ENCODE measurements at regions not wholly inside any gene's neighbourhood (a gene's known extent, or its start where the extent isn't known, plus 50 kb on each side); places are given as distances from the start of the nearest gene placed in this dataset.

DNA sequence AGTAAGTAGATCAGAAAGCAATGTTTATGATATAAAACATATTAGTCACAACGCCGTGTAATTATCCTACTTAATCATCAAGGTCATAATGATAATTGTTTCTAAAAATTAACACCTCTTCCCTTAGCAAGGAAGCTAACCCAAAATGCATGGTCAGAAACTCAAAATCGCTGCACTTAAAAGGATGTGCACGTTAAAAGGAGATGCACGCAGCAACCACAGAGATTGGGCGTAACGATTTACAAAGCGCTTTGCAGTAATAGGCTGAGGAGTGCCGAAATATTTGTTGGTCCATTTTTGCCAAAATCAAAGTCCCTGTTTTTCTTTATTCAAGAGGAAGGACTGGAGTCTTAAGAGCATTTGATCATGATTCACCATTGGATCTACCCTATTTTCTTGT, 1077.2 kb downstream of the VRK1 start:
- peak overlapping the region; percentile 34 for H3K4me3 Mint-ChIP-seq
- peak; percentile 51 for DNase-seq

DNA sequence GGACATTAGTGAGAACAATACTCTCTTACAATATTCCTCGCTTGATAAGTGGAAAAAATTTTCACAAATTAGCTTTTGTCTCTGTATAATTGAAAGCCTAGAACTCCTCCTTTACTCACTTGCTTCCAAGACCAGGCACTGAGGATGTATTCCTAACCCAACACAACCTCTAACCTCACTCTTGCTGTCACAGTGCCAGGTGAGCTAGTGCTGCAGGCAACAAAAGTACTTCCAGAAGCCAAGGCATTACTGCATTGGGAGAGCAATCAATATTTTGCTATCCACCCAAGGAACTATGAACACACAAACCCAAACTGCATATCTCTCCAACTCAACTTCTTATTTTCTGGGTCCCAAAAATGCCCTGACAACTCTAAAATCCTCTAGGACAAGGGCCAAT, 1081.0 kb downstream of the VRK1 start:
- H3K4me1 Mint-ChIP-seq (ENCODE audit: low read depth) = peaks cover 45% of the 10 kb centered on the region
- no peak for DNase-seq
- CTCF ChIA-PET = interaction anchor here (0.9 to 1.5 kb wide), 2 partner anchors 14 to 33 kb away, joined by 3 read pairs; no protein-coding TSS in a partner anchor
- intact Hi-C loops (cut with micrococcal nuclease) = no loop called here
- H3K9me3 Mint-ChIP-seq = no peaks in the 10 kb centered on the region
- H3K27ac Mint-ChIP-seq = no peak overlapping the region
- H3K36me3 Mint-ChIP-seq (ENCODE audit: low read depth) = no peaks in the 10 kb centered on the region
- no peaks in the 10 kb centered on the region for H3K27me3 Mint-ChIP-seq (ENCODE audit: low read depth)
- H3K4me3 Mint-ChIP-seq = no peak overlapping the region

More for the DNA sequence above, 1077.2 kb downstream of the VRK1 start:
- H3K9me3 Mint-ChIP-seq = no peaks in the 10 kb centered on the region
- no peaks in the 10 kb centered on the region for H3K27me3 Mint-ChIP-seq (ENCODE audit: low read depth)
- intact Hi-C loops (cut with micrococcal nuclease) = loop anchor here (5.0 kb wide), 2 partner anchors 228 to 263 kb away; no protein-coding TSS in a partner anchor
- H3K36me3 Mint-ChIP-seq (ENCODE audit: low read depth) = no peaks in the 10 kb centered on the region
- H3K27ac Mint-ChIP-seq = no peak overlapping the region
- peaks cover 32% of the 10 kb centered on the region for H3K4me1 Mint-ChIP-seq (ENCODE audit: low read depth)
- CTCF ChIA-PET = interaction anchor here (0.6 to 0.7 kb wide), 2 partner anchors 109 to 754 kb away, joined by 3 to 7 read pairs; no protein-coding TSS in a partner anchor

DNA sequence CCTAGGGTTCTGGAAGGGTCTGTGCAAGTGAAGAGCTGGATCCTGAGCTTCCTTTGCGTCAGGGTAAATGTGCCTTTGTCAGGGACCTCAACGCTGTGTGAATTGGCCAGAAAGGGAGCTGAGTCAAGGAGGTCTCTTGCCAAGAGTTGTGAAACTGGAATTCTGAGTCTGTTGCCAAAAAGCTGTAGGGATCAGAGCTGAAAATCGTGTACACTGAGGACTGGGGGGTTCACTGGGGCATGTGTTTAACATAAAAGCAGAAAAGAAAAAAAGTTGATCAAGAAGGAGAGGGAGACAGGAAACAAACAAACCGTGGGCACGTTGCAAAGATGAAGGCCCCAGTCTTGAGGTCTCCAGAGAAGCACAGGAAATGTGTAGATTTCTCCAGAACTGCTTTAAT, 1081.5 kb downstream of the VRK1 start:
- H3K27me3 Mint-ChIP-seq (ENCODE audit: low read depth) = no peaks in the 10 kb centered on the region
- no peaks in the 10 kb centered on the region for H3K36me3 Mint-ChIP-seq (ENCODE audit: low read depth)
- no peaks in the 10 kb centered on the region for H3K9me3 Mint-ChIP-seq
- H3K27ac Mint-ChIP-seq = peak overlapping the region; percentile 22
- peak; percentile 18 for DNase-seq
- intact Hi-C loops (cut with micrococcal nuclease) = no loop called here
- H3K4me1 Mint-ChIP-seq (ENCODE audit: low read depth) = peaks cover 45% of the 10 kb centered on the region
- CTCF ChIA-PET = interaction anchor here (0.9 to 1.5 kb wide), 2 partner anchors 15 to 33 kb away, joined by 3 read pairs; no protein-coding TSS in a partner anchor
- no peak overlapping the region for H3K4me3 Mint-ChIP-seq

DNA sequence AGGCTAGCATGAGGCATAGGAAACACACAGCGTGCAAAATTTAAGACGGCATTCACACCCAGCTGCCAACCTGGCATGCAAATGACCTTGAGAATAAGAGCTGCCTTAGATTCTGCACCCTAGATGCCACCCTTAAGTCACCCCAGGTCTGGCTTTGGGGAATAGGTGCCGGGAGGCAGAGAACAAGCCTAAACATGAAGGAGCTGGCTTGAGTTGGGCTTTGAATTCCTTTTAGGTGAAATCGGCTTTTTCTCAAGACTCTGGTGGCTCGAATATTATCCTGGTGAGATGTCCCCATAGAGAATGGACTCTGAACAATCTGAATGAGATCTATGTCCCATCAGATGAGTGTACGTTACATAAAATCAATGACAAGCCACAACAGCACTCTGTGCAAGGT, 1090.5 kb downstream of the VRK1 start:
- no peak overlapping the region for H3K27ac Mint-ChIP-seq
- H3K4me3 Mint-ChIP-seq = no peak overlapping the region
- CTCF ChIA-PET = no interaction called here
- intact Hi-C loops (cut with micrococcal nuclease) = no loop called here
- H3K9me3 Mint-ChIP-seq = no peaks in the 10 kb centered on the region
- H3K27me3 Mint-ChIP-seq (ENCODE audit: low read depth) = no peaks in the 10 kb centered on the region
- peaks cover 7% of the 10 kb centered on the region for H3K4me1 Mint-ChIP-seq (ENCODE audit: low read depth)
- no peak for DNase-seq
- H3K36me3 Mint-ChIP-seq (ENCODE audit: low read depth) = no peaks in the 10 kb centered on the region

DNA sequence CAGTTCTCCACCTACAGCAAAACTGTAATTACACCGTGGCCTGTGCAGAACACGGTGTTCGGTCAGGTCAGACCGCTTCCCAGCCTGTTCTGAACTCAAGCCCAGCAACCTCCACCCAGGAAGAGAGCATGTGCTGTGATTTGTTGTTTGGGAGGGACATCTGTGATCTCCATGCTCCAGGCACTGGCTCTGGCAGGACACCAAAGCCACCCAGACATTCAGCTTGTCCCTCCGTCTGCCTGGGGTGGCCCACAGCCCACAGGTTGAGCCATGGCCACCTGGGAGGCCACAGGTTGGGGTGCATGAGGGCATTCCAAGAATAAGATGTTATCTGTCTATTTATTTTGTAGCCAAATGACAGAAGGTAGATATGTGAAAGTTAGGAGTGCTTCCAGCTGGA, 1091.1 kb downstream of the VRK1 start:
- Mint-ChIP-seq H3K36me3 (ENCODE audit: low read depth) (no peaks in the 10 kb centered on the region), H3K27me3 (ENCODE audit: low read depth) (no peaks in the 10 kb centered on the region), H3K4me1 (ENCODE audit: low read depth) (peaks cover 7% of the 10 kb centered on the region), H3K27ac (no peak overlapping the region), H3K9me3 (no peaks in the 10 kb centered on the region), H3K4me3 (no peak overlapping the region)
- intact Hi-C loops (cut with micrococcal nuclease) = no loop called here
- CTCF ChIA-PET = interaction anchor here (1.1 kb wide), 1 partner anchor 10 kb away, joined by 3 read pairs; no protein-coding TSS in a partner anchor
- DNase-seq = no peak

- intact Hi-C loops (cut with micrococcal nuclease) = no loop called here
- Mint-ChIP-seq H3K4me1 (ENCODE audit: low read depth) (no peaks in the 10 kb centered on the region), H3K27ac (no peak overlapping the region), H3K27me3 (ENCODE audit: low read depth) (no peaks in the 10 kb centered on the region), H3K9me3 (no peaks in the 10 kb centered on the region), H3K4me3 (no peak overlapping the region), H3K36me3 (ENCODE audit: low read depth) (no peaks in the 10 kb centered on the region)
- CTCF ChIA-PET = interaction anchor here (1.1 kb wide), 1 partner anchor 30 kb away, joined by 3 read pairs; no protein-coding TSS in a partner anchor
- no peak for DNase-seq
Observed at GRCh38 chr14:97891515-97891914, 1094.3 kb downstream of the VRK1 start.

DNA sequence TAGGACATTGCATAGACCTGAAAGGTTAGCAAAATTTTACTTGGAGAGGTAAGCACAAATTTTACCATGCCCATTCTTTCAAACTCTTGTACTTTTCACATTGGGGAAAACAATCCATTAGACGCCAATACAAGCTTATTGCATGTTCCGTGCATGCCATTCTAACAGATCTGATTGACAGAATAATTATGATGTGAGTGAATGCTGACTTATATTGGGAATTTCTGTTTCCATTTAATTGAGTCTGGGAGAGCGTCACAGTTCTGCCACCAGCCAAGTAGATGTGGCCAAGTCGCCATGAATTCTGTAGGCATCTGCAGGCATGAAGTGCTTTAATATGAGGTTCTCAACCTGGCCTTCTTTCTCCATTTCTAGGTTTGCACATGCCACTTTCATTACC, 1097.4 kb downstream of the VRK1 start:
- Mint-ChIP-seq H3K27ac (no peak overlapping the region), H3K4me1 (ENCODE audit: low read depth) (no peaks in the 10 kb centered on the region), H3K4me3 (no peak overlapping the region), H3K36me3 (ENCODE audit: low read depth) (no peaks in the 10 kb centered on the region), H3K27me3 (ENCODE audit: low read depth) (no peaks in the 10 kb centered on the region), H3K9me3 (no peaks in the 10 kb centered on the region)
- CTCF ChIA-PET = no interaction called here
- intact Hi-C loops (cut with micrococcal nuclease) = no loop called here
- no peak for DNase-seq

GRCh38 chr14:97900196-97900854, 1103.1 kb downstream of the VRK1 start:
- Mint-ChIP-seq H3K4me1 (ENCODE audit: low read depth) (peaks cover 6% of the 10 kb centered on the region), H3K27me3 (ENCODE audit: low read depth) (no peaks in the 10 kb centered on the region), H3K27ac (no peak overlapping the region), H3K9me3 (no peaks in the 10 kb centered on the region), H3K36me3 (ENCODE audit: low read depth) (no peaks in the 10 kb centered on the region), H3K4me3 (no peak overlapping the region)
- CTCF ChIA-PET = interaction anchor here (0.7 kb wide), 1 partner anchor 1139 kb away, joined by 3 read pairs; no protein-coding TSS in a partner anchor
- no peak for DNase-seq
- intact Hi-C loops (cut with micrococcal nuclease) = no loop called here

GRCh38 chr14:97902630-97903029, 1105.4 kb downstream of the VRK1 start:
- CTCF ChIA-PET = no interaction called here
- intact Hi-C loops (cut with micrococcal nuclease) = no loop called here
- H3K27me3 Mint-ChIP-seq (ENCODE audit: low read depth) = no peaks in the 10 kb centered on the region

GRCh38 chr14:97903821-97904220, 1106.6 kb downstream of the VRK1 start:
- peaks cover 6% of the 10 kb centered on the region for H3K4me1 Mint-ChIP-seq (ENCODE audit: low read depth)
- intact Hi-C loops (cut with micrococcal nuclease) = no loop called here
- H3K4me3 Mint-ChIP-seq = no peak overlapping the region
- no peaks in the 10 kb centered on the region for H3K36me3 Mint-ChIP-seq (ENCODE audit: low read depth)
- CTCF ChIA-PET = no interaction called here
- DNase-seq = no peak
- no peaks in the 10 kb centered on the region for H3K27me3 Mint-ChIP-seq (ENCODE audit: low read depth)
- no peak overlapping the region for H3K27ac Mint-ChIP-seq
- H3K9me3 Mint-ChIP-seq = peaks cover 5% of the 10 kb centered on the region

More at GRCh38 chr14:97902630-97903029, 1105.4 kb downstream of the VRK1 start:
- Mint-ChIP-seq H3K36me3 (ENCODE audit: low read depth) (no peaks in the 10 kb centered on the region), H3K4me3 (no peak overlapping the region), H3K9me3 (no peaks in the 10 kb centered on the region), H3K4me1 (ENCODE audit: low read depth) (peaks cover 6% of the 10 kb centered on the region), H3K27ac (no peak overlapping the region)
- DNase-seq = no peak

DNA sequence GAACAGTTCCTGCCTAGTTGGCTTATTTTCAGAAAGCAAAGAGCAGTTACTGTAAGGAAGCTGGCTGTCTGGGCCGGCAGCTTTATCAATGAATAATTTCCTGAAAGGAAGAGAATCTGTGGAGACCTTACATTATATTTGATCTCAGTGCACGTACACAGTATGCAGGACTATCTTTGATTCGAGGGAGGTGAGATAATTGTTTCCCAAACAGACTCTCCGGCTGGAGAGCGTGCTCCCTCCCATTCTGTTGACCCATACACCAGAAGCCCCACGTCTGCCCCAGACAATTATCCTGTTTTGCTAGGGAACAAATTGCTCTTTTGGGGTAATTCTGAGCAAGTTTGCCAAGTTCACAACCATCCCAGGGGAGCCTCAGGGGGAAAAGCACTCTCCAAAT, 1115.0 kb downstream of the VRK1 start:
- Mint-ChIP-seq H3K9me3 (peaks cover 13% of the 10 kb centered on the region), H3K27ac (no peak overlapping the region), H3K4me1 (ENCODE audit: low read depth) (peaks cover 14% of the 10 kb centered on the region), H3K27me3 (ENCODE audit: low read depth) (no peaks in the 10 kb centered on the region), H3K4me3 (no peak overlapping the region), H3K36me3 (ENCODE audit: low read depth) (no peaks in the 10 kb centered on the region)
- intact Hi-C loops (cut with micrococcal nuclease) = no loop called here
- CTCF ChIA-PET = no interaction called here
- no peak for DNase-seq

GRCh38 chr14:97916100-97916499, 1118.9 kb downstream of the VRK1 start:
- Mint-ChIP-seq H3K27me3 (ENCODE audit: low read depth) (no peaks in the 10 kb centered on the region), H3K4me3 (no peak overlapping the region), H3K9me3 (no peaks in the 10 kb centered on the region), H3K36me3 (ENCODE audit: low read depth) (no peaks in the 10 kb centered on the region), H3K4me1 (ENCODE audit: low read depth) (peaks cover 24% of the 10 kb centered on the region), H3K27ac (no peak overlapping the region)
- CTCF ChIA-PET = no interaction called here
- intact Hi-C loops (cut with micrococcal nuclease) = no loop called here
- DNase-seq = peak; percentile 21

All from activated naive CD4-positive, alpha-beta T cell treated with anti-CD3 and anti-CD28 coated beads for 36 hours (primary cell).